Neural progenitor cell (in vitro differentiated cells): ENCODE measurements at regions not wholly inside any gene's neighbourhood (a gene's known extent, or its start where the extent isn't known, plus 50 kb on each side); places are given as distances from the start of the nearest gene placed in this dataset.

Experiments used
- EZH2 ChIP-seq: fragments of 200-600 bp; sonication (generic); IDR thresholded peaks from 2 replicates; pipeline ENCODE4 v1.6.1; 2017; ENCODE audit warnings: antibody characterized with exemption, mild to moderate bottlenecking, moderate library complexity
- EZH2phosphoT487 ChIP-seq: fragments of 200-600 bp; sonication (generic); IDR thresholded peaks from 2 replicates; pipeline ENCODE4 v1.6.1; 2017; ENCODE audit warnings: antibody characterized with exemption
- TF ChIP-seq, protein P1 (sequence below): fragments of 200-600 bp; sonication (generic); IDR thresholded peaks from 2 replicates; pipeline ENCODE4 v1.5.1; 2017; ENCODE audit warnings: antibody characterized with exemption, mild to moderate bottlenecking

DNA sequence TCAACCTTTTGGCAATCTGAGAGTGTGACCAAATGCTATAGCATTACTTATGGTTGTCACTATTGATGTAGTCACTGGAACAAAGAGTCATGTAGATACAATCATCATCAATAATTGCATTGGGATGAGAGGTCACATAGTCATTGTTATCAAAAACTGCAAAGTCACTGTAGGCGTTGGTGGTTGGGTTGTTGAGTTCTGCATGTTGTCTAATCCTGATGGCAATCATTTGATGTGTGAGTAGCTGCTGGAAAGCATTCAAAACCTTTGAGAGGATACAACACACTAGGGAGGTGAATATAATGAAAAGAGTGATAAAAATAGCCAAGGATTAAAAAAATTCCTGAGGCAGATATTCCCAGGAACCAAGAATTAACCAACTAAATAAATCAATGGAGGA lies 214.7 kb upstream of the SYT10 start:
- TF ChIP-seq, protein P1, sequence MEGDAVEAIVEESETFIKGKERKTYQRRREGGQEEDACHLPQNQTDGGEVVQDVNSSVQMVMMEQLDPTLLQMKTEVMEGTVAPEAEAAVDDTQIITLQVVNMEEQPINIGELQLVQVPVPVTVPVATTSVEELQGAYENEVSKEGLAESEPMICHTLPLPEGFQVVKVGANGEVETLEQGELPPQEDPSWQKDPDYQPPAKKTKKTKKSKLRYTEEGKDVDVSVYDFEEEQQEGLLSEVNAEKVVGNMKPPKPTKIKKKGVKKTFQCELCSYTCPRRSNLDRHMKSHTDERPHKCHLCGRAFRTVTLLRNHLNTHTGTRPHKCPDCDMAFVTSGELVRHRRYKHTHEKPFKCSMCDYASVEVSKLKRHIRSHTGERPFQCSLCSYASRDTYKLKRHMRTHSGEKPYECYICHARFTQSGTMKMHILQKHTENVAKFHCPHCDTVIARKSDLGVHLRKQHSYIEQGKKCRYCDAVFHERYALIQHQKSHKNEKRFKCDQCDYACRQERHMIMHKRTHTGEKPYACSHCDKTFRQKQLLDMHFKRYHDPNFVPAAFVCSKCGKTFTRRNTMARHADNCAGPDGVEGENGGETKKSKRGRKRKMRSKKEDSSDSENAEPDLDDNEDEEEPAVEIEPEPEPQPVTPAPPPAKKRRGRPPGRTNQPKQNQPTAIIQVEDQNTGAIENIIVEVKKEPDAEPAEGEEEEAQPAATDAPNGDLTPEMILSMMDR = no peak
- TF ChIP-seq EZH2phosphoT487 = no peak
- no peak for TF ChIP-seq EZH2
